Stimulated activated CD4-positive, alpha-beta T cell treated with anti-CD3 and anti-CD28 coated beads, TNF-alpha, amount 100 ng/mL, for 1 hour (primary cell): ENCODE measurements at regions not wholly inside any gene's neighbourhood (a gene's known extent, or its start where the extent isn't known, plus 50 kb on each side); places are given as distances from the start of the nearest gene placed in this dataset.

Source experiments
- DNase-seq, 3 donors: peaks; one replicate each; pipeline ENCODE4 v3.0.0-alpha.2; 2020; ENCODE audit warnings: low read depth in 3 of 3, low spot score in 1 of 3

- no peak for DNase-seq
Measured at GRCh38 chr2:8535821-8536685, 145.8 kb upstream of the ID2 start.

GRCh38 chr2:8536686-8537561 is 144.9 kb upstream of the ID2 start:
- DNase-seq, result no peak

- DNase-seq, result no peak
Measured at GRCh38 chr2:8537562-8538155, 144.2 kb upstream of the ID2 start.

GRCh38 chr2:8538531-8538930 is 143.3 kb upstream of the ID2 start:
- DNase-seq, result no peak

- DNase-seq, result no peak
Measured at GRCh38 chr2:8538931-8539621, 142.8 kb upstream of the ID2 start.

- DNase-seq, result no peak
Measured at GRCh38 chr2:8539743-8540551, 141.9 kb upstream of the ID2 start.

GRCh38 chr2:8540552-8541055 is 141.3 kb upstream of the ID2 start:
- DNase-seq, result no peak

- DNase-seq, result no peak
Measured at GRCh38 chr2:8541223-8541622, 140.6 kb upstream of the ID2 start.

GRCh38 chr2:8541636-8542035 is 140.2 kb upstream of the ID2 start:
- DNase-seq, result no peak

- no peak for DNase-seq
Measured at GRCh38 chr2:8542381-8543059, 139.3 kb upstream of the ID2 start.

GRCh38 chr2:8543060-8543382 is 138.8 kb upstream of the ID2 start:
- peak in 1 of 3 donors; percentile 49 for DNase-seq

GRCh38 chr2:8543383-8544170 is 138.3 kb upstream of the ID2 start:
- DNase-seq, result peak in 1 of 3 donors; percentile 56

- no peak for DNase-seq
Measured at GRCh38 chr2:8544171-8544785, 137.6 kb upstream of the ID2 start.

GRCh38 chr2:8544786-8545694 is 136.8 kb upstream of the ID2 start:
- peak; percentile 67 to 78 (median 68) for DNase-seq

- DNase-seq, result no peak
Measured at GRCh38 chr2:8545695-8546611, 135.9 kb upstream of the ID2 start.

GRCh38 chr2:8546612-8547283 is 135.1 kb upstream of the ID2 start:
- no peak for DNase-seq
